GM12891 (cell line): ENCODE measurements at regions not wholly inside any gene's neighbourhood (a gene's known extent, or its start where the extent isn't known, plus 50 kb on each side); places are given as distances from the start of the nearest gene placed in this dataset.

Experiments used
- DNase-seq: peaks from one replicate; pipeline ENCODE4 v3.0.0; 2011; ENCODE audit warnings: low spot score; ENCODE audit not compliant: insufficient read length
- FAIRE-seq: peaks from 2 replicates; lab custom pipeline; 2011; peaks lifted over from hg19 to GRCh38; lab: Jason Lieb, UNC
- PAX5 ChIP-seq: IDR thresholded peaks from 2 replicates; pipeline ENCODE4 v1.6.1; 2011; ENCODE audit warnings: low read length, moderate library complexity, mild to moderate bottlenecking; ENCODE audit not compliant: insufficient read depth, severe bottlenecking
- POLR2A ChIP-seq: IDR thresholded peaks from 2 replicates; pipeline ENCODE4 v1.6.1; 2011; ENCODE audit warnings: low read depth, low read length, control low read depth
- POLR2AphosphoS5 ChIP-seq: IDR thresholded peaks from 2 replicates; pipeline ENCODE4 v1.6.1; 2011; ENCODE audit warnings: low read depth, low read length, control low read depth
- POU2F2 ChIP-seq: IDR thresholded peaks from 2 replicates; pipeline ENCODE4 v1.6.1; 2011; ENCODE audit warnings: low read depth, mild to moderate bottlenecking, control low read depth, low read length, moderate library complexity
- SPI1 ChIP-seq: IDR thresholded peaks from 2 replicates; pipeline ENCODE4 v1.6.1; 2011; ENCODE audit warnings: low read depth, low read length, control low read depth
- TAF1 ChIP-seq: IDR thresholded peaks from 2 replicates; pipeline ENCODE4 v1.6.1; 2011; ENCODE audit warnings: low read depth, low read length, control low read depth

DNA sequence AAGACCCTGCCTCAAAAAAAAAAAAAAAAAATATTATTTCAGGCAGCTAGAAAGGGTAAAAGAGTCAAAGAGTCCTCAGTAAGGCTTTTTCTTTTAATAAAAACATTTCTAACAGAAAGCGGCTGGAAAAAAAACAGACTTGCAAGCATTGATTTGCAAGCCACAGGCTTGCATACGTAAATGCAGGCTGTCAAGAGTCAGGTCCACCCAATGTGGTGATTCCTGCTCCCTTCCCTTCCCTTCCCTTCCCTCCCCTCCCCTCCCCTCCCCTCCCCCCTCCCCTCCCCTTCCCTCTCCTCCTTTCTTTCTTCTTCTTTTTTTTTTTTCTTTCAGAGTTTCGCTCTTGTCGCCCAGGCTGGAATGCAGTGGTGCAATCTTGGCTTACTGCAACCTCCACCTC lies 74.4 kb upstream of the GULP1 start:
- DNase-seq (no peak), FAIRE-seq (no peak)
- TF ChIP-seq SPI1, result no peak
- no peak for TF ChIP-seq TAF1
- TF ChIP-seq PAX5, result no peak
- no peak for TF ChIP-seq POU2F2
- no peak for TF ChIP-seq POLR2A
- TF ChIP-seq POLR2AphosphoS5, result no peak

DNA sequence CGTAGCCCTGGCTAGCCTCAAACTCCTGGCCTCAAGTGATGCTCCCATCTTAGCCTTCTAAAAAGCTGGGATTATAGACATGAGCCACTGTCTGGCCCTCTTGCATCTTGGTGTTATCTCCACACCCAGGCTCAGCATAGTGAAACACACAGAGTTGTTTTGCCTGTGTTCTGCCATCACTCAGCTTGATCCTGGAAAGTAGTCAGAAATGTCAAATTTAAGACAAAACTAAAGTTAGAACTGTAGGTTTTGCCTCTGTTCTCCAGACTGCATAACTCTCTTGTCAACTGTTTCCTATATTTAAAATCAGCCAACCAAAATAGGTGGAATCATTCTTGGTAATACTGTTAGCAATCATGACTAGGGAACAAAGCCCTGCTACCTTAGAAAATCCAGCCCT lies 72.1 kb upstream of the GULP1 start:
- DNase-seq, result no peak
- no peak for TF ChIP-seq PAX5
- TF ChIP-seq TAF1, result no peak
- no peak for FAIRE-seq

DNA sequence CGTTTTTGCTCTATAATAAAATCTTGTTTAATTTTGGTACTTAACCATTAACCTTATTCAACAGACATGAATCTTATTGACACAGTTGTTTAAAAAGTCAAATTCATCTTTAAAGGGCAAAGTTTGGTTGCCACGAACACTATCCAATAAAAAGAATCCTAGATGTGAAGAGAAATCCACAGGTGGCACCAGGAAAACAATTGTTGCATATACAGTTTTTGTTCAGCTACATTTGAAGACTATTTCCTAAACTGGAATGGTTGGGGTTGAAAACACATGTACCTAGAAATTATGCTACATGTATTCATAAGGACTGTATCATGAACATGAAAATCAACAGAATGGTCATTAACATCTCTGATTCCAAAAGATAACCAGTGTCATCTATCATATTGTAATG lies 71.1 kb upstream of the GULP1 start:
- TF ChIP-seq SPI1, result no peak
- no peak for TF ChIP-seq POLR2AphosphoS5
- no peak for TF ChIP-seq POU2F2
- TF ChIP-seq POLR2A, result no peak
- TF ChIP-seq PAX5, result no peak
- DNase-seq (no peak), FAIRE-seq (no peak)

DNA sequence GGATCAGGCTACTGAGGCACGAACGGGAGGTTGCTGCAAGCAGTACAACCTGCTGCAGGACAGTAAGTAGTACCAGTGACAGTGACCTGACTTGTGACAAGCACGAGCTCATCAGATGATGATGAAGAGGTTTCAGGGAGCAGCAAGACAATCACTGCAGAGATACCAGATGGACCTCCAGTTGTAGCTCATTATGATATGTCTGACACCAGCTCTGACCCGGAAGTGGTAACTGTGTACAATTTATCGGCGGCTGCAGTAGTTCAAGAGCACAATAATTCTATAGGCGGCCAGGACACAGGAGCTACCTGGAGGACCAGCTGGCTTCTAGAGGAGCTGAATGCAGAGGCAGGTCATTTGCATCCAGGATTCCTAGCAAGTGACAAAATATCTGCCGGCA lies 64.0 kb upstream of the GULP1 start:
- TF ChIP-seq PAX5 (no peak), TAF1 (no peak), POLR2AphosphoS5 (no peak), SPI1 (no peak), POLR2A (no peak), POU2F2 (no peak)
- DNase-seq (no peak), FAIRE-seq (no peak)

DNA sequence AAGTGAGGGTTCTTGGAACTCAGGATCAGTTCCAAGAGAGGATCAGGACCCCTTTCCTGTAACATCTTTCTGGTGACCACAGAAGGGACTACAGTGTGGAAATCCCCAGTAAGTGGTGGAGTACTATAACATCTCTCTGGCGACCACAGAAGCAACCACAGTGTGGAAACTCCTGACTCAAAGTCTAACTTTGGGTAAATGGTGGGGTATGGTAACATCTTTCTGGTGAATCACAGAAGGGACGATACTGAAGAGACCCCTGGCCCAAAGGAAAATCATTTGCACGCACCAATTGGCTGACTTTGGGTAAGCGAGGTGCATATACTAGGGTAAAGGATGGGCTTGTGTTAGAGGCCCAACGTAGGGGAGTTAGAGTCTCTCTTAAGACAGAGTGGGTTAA lies 56.3 kb upstream of the GULP1 start:
- TF ChIP-seq PAX5, result no peak
- TF ChIP-seq TAF1, result no peak
- no peak for TF ChIP-seq POLR2A
- TF ChIP-seq POLR2AphosphoS5, result no peak
- TF ChIP-seq POU2F2, result no peak
- TF ChIP-seq SPI1, result no peak
- no peak for DNase-seq
- no peak for FAIRE-seq

DNA sequence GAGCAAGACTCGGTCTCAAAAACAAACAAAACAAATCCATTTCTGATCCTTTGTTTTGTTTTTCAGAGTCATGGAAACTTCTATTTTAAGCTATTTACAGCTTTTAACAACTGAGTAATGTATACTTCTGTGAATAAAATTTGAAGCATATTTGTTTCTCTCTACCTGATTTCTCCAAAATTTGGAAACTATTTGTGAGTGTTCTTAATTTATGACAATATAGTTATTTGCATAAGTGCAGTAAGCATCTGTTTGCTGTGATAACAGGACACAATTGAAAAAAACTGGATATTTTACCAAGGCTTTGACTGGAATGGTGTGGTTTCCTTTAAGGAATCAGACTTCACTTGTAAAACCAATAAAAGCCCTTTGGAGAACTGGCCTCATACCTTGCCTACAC lies 53.3 kb upstream of the GULP1 start:
- no peak for TF ChIP-seq PAX5
- no peak for TF ChIP-seq TAF1
- no peak for TF ChIP-seq POLR2A
- no peak for TF ChIP-seq POLR2AphosphoS5
- no peak for TF ChIP-seq POU2F2
- no peak for TF ChIP-seq SPI1
- FAIRE-seq, result no peak

More for the DNA sequence above, 53.3 kb upstream of the GULP1 start:
- no peak for DNase-seq
